WTC11 (cell line): ENCODE measurements at regions not wholly inside any gene's neighbourhood (a gene's known extent, or its start where the extent isn't known, plus 50 kb on each side); places are given as distances from the start of the nearest gene placed in this dataset.

Experiments used
- CTCF ChIP-seq: fragments of 200-600 bp; IDR thresholded peaks from 2 replicates; pipeline ENCODE4 v1.8.0; 2022; ENCODE audit warnings: antibody characterized with exemption
- GABPB1 ChIP-seq: sonication (generic); formaldehyde crosslinking; IDR thresholded peaks from 2 replicates; pipeline ENCODE4 v1.8.1; 2023; ENCODE audit warnings: mild to moderate bottlenecking, missing genetic modification reagents

GRCh38 chr1:178023181-178023618, 53.3 kb upstream of the SEC16B start:
- no peak for TF ChIP-seq CTCF
- TF ChIP-seq GABPB1 (CRISPR knock-in tag), result no peak
